Cardiac fibroblast (primary cell): ENCODE measurements at regions not wholly inside any gene's neighbourhood (a gene's known extent, or its start where the extent isn't known, plus 50 kb on each side); places are given as distances from the start of the nearest gene placed in this dataset.
"Not testable (repeated sequence)": the region's sequence is repeated elsewhere in the genome, so short reads cannot be mapped to it uniquely, and the experiment has no call there.

ENCODE experiments used
- DNase-seq, 2 donors: peaks; one replicate each; pipeline versions ENCODE4 v3.0.0 to v3.0.0-alpha.2; 2010; ENCODE audit warnings: low read depth in 2 of 2
- H3K4me3 ChIP-seq, 2 donors: replicated peaks in 1 of 2; 1 replicate in 1 of 2; 2 replicates in 1 of 2; pipeline ENCODE4 v1.5.1; 2011; ENCODE audit warnings: low read depth in 2 of 2, low read length in 2 of 2, mild to moderate bottlenecking in 2 of 2, moderate library complexity in 1 of 2
- TF ChIP-seq, protein P1 (sequence below): IDR thresholded peaks from one replicate; pipeline ENCODE4 v1.5.1; 2011; ENCODE audit warnings: low read depth, mild to moderate bottlenecking, low read length, inconsistent platforms

- no peak for DNase-seq
- H3K4me3 ChIP-seq = no peak overlapping the region
- TF ChIP-seq, protein P1, sequence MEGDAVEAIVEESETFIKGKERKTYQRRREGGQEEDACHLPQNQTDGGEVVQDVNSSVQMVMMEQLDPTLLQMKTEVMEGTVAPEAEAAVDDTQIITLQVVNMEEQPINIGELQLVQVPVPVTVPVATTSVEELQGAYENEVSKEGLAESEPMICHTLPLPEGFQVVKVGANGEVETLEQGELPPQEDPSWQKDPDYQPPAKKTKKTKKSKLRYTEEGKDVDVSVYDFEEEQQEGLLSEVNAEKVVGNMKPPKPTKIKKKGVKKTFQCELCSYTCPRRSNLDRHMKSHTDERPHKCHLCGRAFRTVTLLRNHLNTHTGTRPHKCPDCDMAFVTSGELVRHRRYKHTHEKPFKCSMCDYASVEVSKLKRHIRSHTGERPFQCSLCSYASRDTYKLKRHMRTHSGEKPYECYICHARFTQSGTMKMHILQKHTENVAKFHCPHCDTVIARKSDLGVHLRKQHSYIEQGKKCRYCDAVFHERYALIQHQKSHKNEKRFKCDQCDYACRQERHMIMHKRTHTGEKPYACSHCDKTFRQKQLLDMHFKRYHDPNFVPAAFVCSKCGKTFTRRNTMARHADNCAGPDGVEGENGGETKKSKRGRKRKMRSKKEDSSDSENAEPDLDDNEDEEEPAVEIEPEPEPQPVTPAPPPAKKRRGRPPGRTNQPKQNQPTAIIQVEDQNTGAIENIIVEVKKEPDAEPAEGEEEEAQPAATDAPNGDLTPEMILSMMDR = no peak
These were observed 233.7 kb downstream of the SHQ1 start for GRCh38 chr3:72614394-72615074.

- TF ChIP-seq, protein P1 = no peak
- DNase-seq = peak in 1 of 2 donors; percentile 7
- no peak overlapping the region for H3K4me3 ChIP-seq
These were observed 234.4 kb downstream of the SHQ1 start for GRCh38 chr3:72613871-72614270.

GRCh38 chr3:72609114-72609513 is 239.1 kb downstream of the SHQ1 start:
- DNase-seq, H3K4me3 ChIP-seq: not testable (repeated sequence)

DNA sequence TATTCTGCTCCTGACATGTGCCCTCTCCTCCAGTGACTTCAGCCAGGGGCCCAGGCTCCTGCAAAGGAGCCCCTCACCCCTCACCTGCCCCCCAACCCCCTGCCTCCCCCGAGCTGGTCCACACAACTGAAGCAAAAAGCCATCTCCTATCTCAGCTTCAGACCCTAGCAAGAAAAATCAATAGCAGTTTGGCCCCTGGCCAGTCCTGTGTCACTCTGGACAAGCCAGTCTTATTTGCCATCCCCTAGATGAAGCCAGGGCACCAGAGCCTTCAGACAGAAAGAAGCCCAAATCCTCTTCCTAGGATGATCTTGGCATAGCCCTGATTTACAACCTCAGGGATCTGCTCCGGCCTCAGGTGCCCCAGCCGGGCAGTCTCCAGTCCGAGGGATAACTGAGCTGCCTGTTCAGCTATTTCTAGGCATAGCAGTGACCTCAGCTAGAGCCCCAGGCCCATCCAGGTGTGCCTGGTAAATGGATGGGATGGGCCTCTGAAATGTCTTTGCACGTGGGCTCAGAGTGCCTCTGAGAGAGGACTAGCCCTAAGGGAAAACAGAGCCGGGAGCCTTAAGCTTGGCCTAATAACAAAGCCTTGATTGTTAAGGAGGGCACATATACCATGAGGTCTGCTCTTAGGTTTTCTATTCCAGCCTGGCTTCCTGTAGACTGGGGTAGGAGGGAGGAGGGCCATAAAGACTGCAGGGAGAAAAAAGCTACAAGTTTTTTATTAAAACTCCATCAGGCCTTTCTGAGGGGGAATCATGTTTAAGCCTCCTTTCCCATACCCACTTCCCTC is 242.0 kb downstream of the SHQ1 start:
- TF ChIP-seq, protein P1 = no peak
- no peak for DNase-seq
- no peak overlapping the region for H3K4me3 ChIP-seq

DNA sequence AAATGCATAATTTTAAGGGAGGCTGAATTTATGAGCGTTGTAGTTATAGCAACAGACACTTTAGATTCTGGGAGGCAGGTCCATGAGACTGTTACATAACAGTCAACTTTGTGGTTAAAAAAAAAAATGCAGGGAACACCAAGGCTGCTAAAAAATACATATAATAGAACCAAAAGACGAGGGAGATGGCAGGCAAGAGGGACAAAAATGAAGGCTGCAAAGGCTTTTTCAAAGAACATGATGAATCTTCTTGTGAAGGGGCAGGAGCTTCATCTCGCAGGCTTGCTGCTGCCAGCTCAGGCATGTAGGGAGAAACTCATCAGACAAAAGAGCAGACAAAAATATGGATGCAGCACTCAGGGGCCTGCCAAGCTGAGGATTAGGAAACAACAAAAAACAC is 243.9 kb downstream of the SHQ1 start:
- H3K4me3 ChIP-seq = no peak overlapping the region
- TF ChIP-seq, protein P1 = no peak
- DNase-seq = no peak

- TF ChIP-seq, protein P1 = no peak
- no peak overlapping the region for H3K4me3 ChIP-seq
- DNase-seq = no peak
These were observed 246.1 kb downstream of the SHQ1 start for GRCh38 chr3:72601983-72602750.

DNA sequence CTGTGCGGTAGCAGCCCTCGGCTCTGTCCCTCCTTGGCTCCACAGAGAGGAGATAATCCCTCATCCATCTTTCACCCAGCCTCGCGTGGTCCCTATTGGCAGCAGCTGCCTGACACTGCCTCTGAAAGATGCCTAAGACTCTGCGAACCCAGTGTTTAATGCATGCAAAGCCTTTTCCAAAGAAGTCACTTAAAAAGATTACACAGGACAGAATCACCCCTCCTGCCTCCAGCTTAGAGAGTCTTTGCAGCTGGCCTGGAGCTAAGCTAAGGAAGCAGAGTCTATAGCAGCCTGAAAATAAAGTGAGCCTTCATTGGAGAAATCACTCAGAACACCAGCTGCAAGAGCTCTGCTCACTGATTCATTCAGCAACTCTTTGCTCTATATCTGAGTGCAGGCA is 247.2 kb downstream of the SHQ1 start:
- DNase-seq = no peak
- H3K4me3 ChIP-seq = no peak overlapping the region
- TF ChIP-seq, protein P1 = no peak
